ENCODE measurements at regions not wholly inside any gene's neighbourhood (a gene's known extent, or its start where the extent isn't known, plus 50 kb on each side); places are given as distances from the start of the nearest gene placed in this dataset.

- TF ChIP-seq CTCF (IDR thresholded peaks at IDR 0.05 in 2 of 3, conservative IDR thresholded peaks at IDR 0.05 in 1 of 3; ENCODE audit: control insufficient read depth in 2 of 3, extremely low read depth in 1 of 3, insufficient read depth in 1 of 3, low read depth in 3 of 3, low read length in 3 of 3) (no peak), MXI1 (IDR thresholded peaks at IDR 0.05; ENCODE audit: low read depth, low read length) (no peak), SIX5 (IDR thresholded peaks at IDR 0.05; ENCODE audit: low read depth, low read length, severe bottlenecking) (no peak), CHD2 (IDR thresholded peaks at IDR 0.05; ENCODE audit: borderline replicate concordance, low read depth, low read length) (no peak), SUZ12 (IDR thresholded peaks at IDR 0.05; ENCODE audit: unreplicated experiment) (no peak), POLR2A (IDR thresholded peaks at IDR 0.05; ENCODE audit: low read depth, low read length) (no peak), NRF1 (conservative IDR thresholded peaks at IDR 0.05; ENCODE audit: low read depth, low read length) (no peak)
- TF ChIP-seq, protein P1, sequence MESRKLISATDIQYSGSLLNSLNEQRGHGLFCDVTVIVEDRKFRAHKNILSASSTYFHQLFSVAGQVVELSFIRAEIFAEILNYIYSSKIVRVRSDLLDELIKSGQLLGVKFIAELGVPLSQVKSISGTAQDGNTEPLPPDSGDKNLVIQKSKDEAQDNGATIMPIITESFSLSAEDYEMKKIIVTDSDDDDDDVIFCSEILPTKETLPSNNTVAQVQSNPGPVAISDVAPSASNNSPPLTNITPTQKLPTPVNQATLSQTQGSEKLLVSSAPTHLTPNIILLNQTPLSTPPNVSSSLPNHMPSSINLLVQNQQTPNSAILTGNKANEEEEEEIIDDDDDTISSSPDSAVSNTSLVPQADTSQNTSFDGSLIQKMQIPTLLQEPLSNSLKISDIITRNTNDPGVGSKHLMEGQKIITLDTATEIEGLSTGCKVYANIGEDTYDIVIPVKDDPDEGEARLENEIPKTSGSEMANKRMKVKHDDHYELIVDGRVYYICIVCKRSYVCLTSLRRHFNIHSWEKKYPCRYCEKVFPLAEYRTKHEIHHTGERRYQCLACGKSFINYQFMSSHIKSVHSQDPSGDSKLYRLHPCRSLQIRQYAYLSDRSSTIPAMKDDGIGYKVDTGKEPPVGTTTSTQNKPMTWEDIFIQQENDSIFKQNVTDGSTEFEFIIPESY (IDR thresholded peaks at IDR 0.05), result no peak
Observed at GRCh38 chr7:91550931-91551330, 286.7 kb downstream of the FZD1 start.
